ENCODE measurements at regions not wholly inside any gene's neighbourhood (a gene's known extent, or its start where the extent isn't known, plus 50 kb on each side); places are given as distances from the start of the nearest gene placed in this dataset.

- H3K4me2 ChIP-seq (ENCODE audit: insufficient read depth, low read length): no peak overlapping the region
- no peak for DNase-seq
- TF ChIP-seq, protein P1, sequence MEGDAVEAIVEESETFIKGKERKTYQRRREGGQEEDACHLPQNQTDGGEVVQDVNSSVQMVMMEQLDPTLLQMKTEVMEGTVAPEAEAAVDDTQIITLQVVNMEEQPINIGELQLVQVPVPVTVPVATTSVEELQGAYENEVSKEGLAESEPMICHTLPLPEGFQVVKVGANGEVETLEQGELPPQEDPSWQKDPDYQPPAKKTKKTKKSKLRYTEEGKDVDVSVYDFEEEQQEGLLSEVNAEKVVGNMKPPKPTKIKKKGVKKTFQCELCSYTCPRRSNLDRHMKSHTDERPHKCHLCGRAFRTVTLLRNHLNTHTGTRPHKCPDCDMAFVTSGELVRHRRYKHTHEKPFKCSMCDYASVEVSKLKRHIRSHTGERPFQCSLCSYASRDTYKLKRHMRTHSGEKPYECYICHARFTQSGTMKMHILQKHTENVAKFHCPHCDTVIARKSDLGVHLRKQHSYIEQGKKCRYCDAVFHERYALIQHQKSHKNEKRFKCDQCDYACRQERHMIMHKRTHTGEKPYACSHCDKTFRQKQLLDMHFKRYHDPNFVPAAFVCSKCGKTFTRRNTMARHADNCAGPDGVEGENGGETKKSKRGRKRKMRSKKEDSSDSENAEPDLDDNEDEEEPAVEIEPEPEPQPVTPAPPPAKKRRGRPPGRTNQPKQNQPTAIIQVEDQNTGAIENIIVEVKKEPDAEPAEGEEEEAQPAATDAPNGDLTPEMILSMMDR (IDR thresholded peaks at IDR 0.05; ENCODE audit: borderline replicate concordance, extremely low read depth, low read length, poor library complexity, severe bottlenecking): no peak
- TF ChIP-seq EZH2 (IDR thresholded peaks at IDR 0.05; ENCODE audit: borderline replicate concordance, low read depth, low read length, severe bottlenecking): no peak
- H3K9me3 ChIP-seq (ENCODE audit: insufficient read depth, low read length, severe bottlenecking): no peaks in the 10 kb centered on the region
- H3K36me3 ChIP-seq (ENCODE audit: insufficient read depth, low read length): no peaks in the 10 kb centered on the region
- H3K4me3 ChIP-seq (ENCODE audit: low read depth in 1 of 2, low read length in 2 of 2): no peak overlapping the region
- H3K79me2 ChIP-seq (ENCODE audit: insufficient read depth, low read length): no peaks in the 10 kb centered on the region
- no peaks in the 10 kb centered on the region for H4K20me1 ChIP-seq (ENCODE audit: insufficient read depth, low read length)
- no peaks in the 10 kb centered on the region; the same call in 1 of the 2 replicates for H3K4me1 ChIP-seq (ENCODE audit: insufficient read depth, low read length)
- no peak overlapping the region for H3K9ac ChIP-seq (ENCODE audit: low read depth, low read length)
- no peak overlapping the region for H2AFZ ChIP-seq (ENCODE audit: low read depth, low read length)
- ATAC-seq (ENCODE audit: insufficient read depth, low read depth): no peak
- no peaks in the 10 kb centered on the region for H3K27me3 ChIP-seq (ENCODE audit: insufficient read depth, low read length, poor library complexity)
- H3K27ac ChIP-seq (ENCODE audit: low read length): no peak overlapping the region
Measured at GRCh38 chr22:22973336-22973735, 85.7 kb downstream of the IGLL5 start.

- no peak for DNase-seq
- no peak overlapping the region for H3K4me3 ChIP-seq (ENCODE audit: low read depth in 1 of 2, low read length in 2 of 2)
- H3K9me3 ChIP-seq (ENCODE audit: insufficient read depth, low read length, severe bottlenecking): no peaks in the 10 kb centered on the region
- ATAC-seq (ENCODE audit: insufficient read depth, low read depth): no peak
- no peak overlapping the region for H3K27ac ChIP-seq (ENCODE audit: low read length)
- H3K4me2 ChIP-seq (ENCODE audit: insufficient read depth, low read length): no peak overlapping the region
- TF ChIP-seq EZH2 (IDR thresholded peaks at IDR 0.05; ENCODE audit: borderline replicate concordance, low read depth, low read length, severe bottlenecking): no peak
- TF ChIP-seq, protein P1 (IDR thresholded peaks at IDR 0.05; ENCODE audit: borderline replicate concordance, extremely low read depth, low read length, poor library complexity, severe bottlenecking): no peak
- no peaks in the 10 kb centered on the region for H3K27me3 ChIP-seq (ENCODE audit: insufficient read depth, low read length, poor library complexity)
- no peak overlapping the region for H2AFZ ChIP-seq (ENCODE audit: low read depth, low read length)
- no peaks in the 10 kb centered on the region for H4K20me1 ChIP-seq (ENCODE audit: insufficient read depth, low read length)
- H3K9ac ChIP-seq (ENCODE audit: low read depth, low read length): no peak overlapping the region
- no peaks in the 10 kb centered on the region for H3K36me3 ChIP-seq (ENCODE audit: insufficient read depth, low read length)
- H3K4me1 ChIP-seq (ENCODE audit: insufficient read depth, low read length): no peaks in the 10 kb centered on the region
- H3K79me2 ChIP-seq (ENCODE audit: insufficient read depth, low read length): no peaks in the 10 kb centered on the region
Measured at GRCh38 chr22:22974156-22974555, 86.5 kb downstream of the IGLL5 start.

- no peak overlapping the region for H3K9ac ChIP-seq (ENCODE audit: low read depth, low read length)
- TF ChIP-seq EZH2 (IDR thresholded peaks at IDR 0.05; ENCODE audit: borderline replicate concordance, low read depth, low read length, severe bottlenecking): no peak
- TF ChIP-seq, protein P1 (IDR thresholded peaks at IDR 0.05; ENCODE audit: borderline replicate concordance, extremely low read depth, low read length, poor library complexity, severe bottlenecking): no peak
- H4K20me1 ChIP-seq (ENCODE audit: insufficient read depth, low read length): no peaks in the 10 kb centered on the region
- no peaks in the 10 kb centered on the region for H3K4me1 ChIP-seq (ENCODE audit: insufficient read depth, low read length)
- H2AFZ ChIP-seq (ENCODE audit: low read depth, low read length): no peak overlapping the region
- H3K4me2 ChIP-seq (ENCODE audit: insufficient read depth, low read length): no peak overlapping the region
- ATAC-seq (ENCODE audit: insufficient read depth, low read depth): no peak
- H3K79me2 ChIP-seq (ENCODE audit: insufficient read depth, low read length): no peaks in the 10 kb centered on the region
- no peaks in the 10 kb centered on the region for H3K9me3 ChIP-seq (ENCODE audit: insufficient read depth, low read length, severe bottlenecking)
- no peak overlapping the region for H3K4me3 ChIP-seq (ENCODE audit: low read depth in 1 of 2, low read length in 2 of 2)
- no peak overlapping the region for H3K27ac ChIP-seq (ENCODE audit: low read length)
- no peak for DNase-seq
- H3K36me3 ChIP-seq (ENCODE audit: insufficient read depth, low read length): no peaks in the 10 kb centered on the region
- H3K27me3 ChIP-seq (ENCODE audit: insufficient read depth, low read length, poor library complexity): no peaks in the 10 kb centered on the region
Measured at GRCh38 chr22:22974795-22975580, 87.4 kb downstream of the IGLL5 start.

Measured in DND-41 (cell line).